Esophagus squamous epithelium (tissue), 5 donors: ENCODE measurements at regions not wholly inside any gene's neighbourhood (a gene's known extent, or its start where the extent isn't known, plus 50 kb on each side); places are given as distances from the start of the nearest gene placed in this dataset.
"Not testable (repeated sequence)": the region's sequence is repeated elsewhere in the genome, so short reads cannot be mapped to it uniquely, and the experiment has no call there.

ENCODE experiments used
- DNase-seq: peaks from one replicate; lab custom pipeline; 2025; lab: John Stamatoyannopoulos, UW
- H3K27ac ChIP-seq, 4 donors: fragments of 200-600 bp; sonication (generic); one replicate each; pipeline ENCODE4 v1.5.1; 2016 to 2019; ENCODE audit warnings: mild to moderate bottlenecking in 1 of 4
- H3K27me3 ChIP-seq, 4 donors: fragments of 200-600 bp; sonication (generic); 1 replicate in 3 of 4; 2 replicates in 1 of 4; pipeline versions ENCODE4 v1.5.1 to v1.6.0; 2017 to 2021; ENCODE audit warnings: antibody characterized with exemption in 1 of 4
- H3K36me3 ChIP-seq, 3 donors: fragments of 200-600 bp; sonication (generic); one replicate each; pipeline ENCODE4 v1.5.1; 2016 to 2019
- H3K4me1 ChIP-seq, 3 donors: fragments of 200-600 bp; sonication (generic); one replicate each; pipeline ENCODE4 v1.5.1; 2017 to 2019
- H3K4me3 ChIP-seq, 4 donors: fragments of 200-600 bp; sonication (generic); 1 replicate in 3 of 4; 2 replicates in 1 of 4; pipeline ENCODE4 v1.5.1; 2016 to 2019; ENCODE audit warnings: mild to moderate bottlenecking in 2 of 4, moderate library complexity in 1 of 4
- H3K9me3 ChIP-seq, 3 donors: fragments of 200-600 bp; sonication (generic); one replicate each; pipeline ENCODE4 v1.5.1; 2016 to 2019
- POLR2A ChIP-seq, 4 donors: fragments of 450-650 bp; IDR thresholded peaks; one replicate each; pipeline ENCODE4 v1.6.1; 2017; ENCODE audit warnings: antibody characterized with exemption in 4 of 4, mild to moderate bottlenecking in 4 of 4, moderate library complexity in 3 of 4
- WGBS, 2 donors: methylation state at CpG; one replicate each; pipeline ENCODE4 v1.1.5; 2018; 5-methylcytosine and 5-hydroxymethylcytosine counted together
- intact Hi-C: fragments of 100-400 bp; cut with DNase I; formaldehyde crosslinking; loops from one replicate; pipeline ENCODE4 v1.15.0; 2022
- TF ChIP-seq, protein P1 (sequence below), 6 experiments: fragments of 450-650 bp in 4 of 6; fragments of 200-600 bp in 2 of 6; sonication (generic) in 2 of 6; IDR thresholded peaks; one replicate each; pipeline ENCODE4 v1.5.1; 2016 to 2019; ENCODE audit warnings: antibody characterized with exemption in 6 of 6, mild to moderate bottlenecking in 4 of 6, moderate library complexity in 4 of 6
- donor health status: DM: yes; HTN: yes; CAD: no.

DNA sequence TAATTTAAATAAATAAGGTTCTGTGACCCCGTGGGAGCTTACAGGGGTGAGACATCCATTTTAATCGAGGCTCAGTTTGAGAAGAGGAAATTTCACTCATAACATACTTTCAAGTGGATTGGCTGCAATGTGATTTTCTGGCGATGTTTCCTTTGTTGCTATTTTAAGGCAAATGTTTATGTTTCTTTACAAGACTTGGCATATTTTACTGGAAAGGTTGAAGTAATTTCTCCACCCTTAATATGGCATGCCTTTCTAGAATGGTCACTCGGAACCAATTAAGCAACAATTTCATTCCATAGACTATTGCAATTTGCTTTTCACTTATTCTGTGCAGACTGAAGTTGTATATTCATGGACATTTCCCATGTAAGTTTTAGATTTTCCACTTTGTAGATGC is 438.0 kb upstream of the WWC1 start:
- intact Hi-C loops, result no loop called here
- WGBS, 2 donors, result 61 to 65% methylated on average over 4 of the region's 4 CpGs
- TF ChIP-seq, protein P1, sequence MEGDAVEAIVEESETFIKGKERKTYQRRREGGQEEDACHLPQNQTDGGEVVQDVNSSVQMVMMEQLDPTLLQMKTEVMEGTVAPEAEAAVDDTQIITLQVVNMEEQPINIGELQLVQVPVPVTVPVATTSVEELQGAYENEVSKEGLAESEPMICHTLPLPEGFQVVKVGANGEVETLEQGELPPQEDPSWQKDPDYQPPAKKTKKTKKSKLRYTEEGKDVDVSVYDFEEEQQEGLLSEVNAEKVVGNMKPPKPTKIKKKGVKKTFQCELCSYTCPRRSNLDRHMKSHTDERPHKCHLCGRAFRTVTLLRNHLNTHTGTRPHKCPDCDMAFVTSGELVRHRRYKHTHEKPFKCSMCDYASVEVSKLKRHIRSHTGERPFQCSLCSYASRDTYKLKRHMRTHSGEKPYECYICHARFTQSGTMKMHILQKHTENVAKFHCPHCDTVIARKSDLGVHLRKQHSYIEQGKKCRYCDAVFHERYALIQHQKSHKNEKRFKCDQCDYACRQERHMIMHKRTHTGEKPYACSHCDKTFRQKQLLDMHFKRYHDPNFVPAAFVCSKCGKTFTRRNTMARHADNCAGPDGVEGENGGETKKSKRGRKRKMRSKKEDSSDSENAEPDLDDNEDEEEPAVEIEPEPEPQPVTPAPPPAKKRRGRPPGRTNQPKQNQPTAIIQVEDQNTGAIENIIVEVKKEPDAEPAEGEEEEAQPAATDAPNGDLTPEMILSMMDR (IDR thresholded peaks at IDR 0.05), result no peak
- TF ChIP-seq POLR2A (IDR thresholded peaks at IDR 0.05), result no peak

GRCh38 chr5:167855818-167856217 is 435.6 kb upstream of the WWC1 start:
- 45 to 50% methylated on average over 3 of the region's 3 CpGs for WGBS, 2 donors
- no peak overlapping the region for H3K27ac ChIP-seq
- intact Hi-C loops, result no loop called here
- H3K9me3 ChIP-seq, result no peaks in the 10 kb centered on the region
- TF ChIP-seq, protein P1 (IDR thresholded peaks at IDR 0.05), result no peak
- no peak for TF ChIP-seq POLR2A (IDR thresholded peaks at IDR 0.05)
- no peak overlapping the region for H3K4me3 ChIP-seq
- H3K4me1 ChIP-seq, result no peaks in the 10 kb centered on the region
- no peaks in the 10 kb centered on the region for H3K27me3 ChIP-seq
- no peak for DNase-seq
- H3K36me3 ChIP-seq, result no peaks in the 10 kb centered on the region

More for the DNA sequence above, 438.0 kb upstream of the WWC1 start:
- H3K36me3 ChIP-seq, result no peaks in the 10 kb centered on the region
- no peak overlapping the region for H3K4me3 ChIP-seq
- no peak for DNase-seq
- H3K9me3 ChIP-seq, result no peaks in the 10 kb centered on the region
- H3K27ac ChIP-seq, result no peak overlapping the region
- H3K4me1 ChIP-seq, result no peaks in the 10 kb centered on the region
- no peaks in the 10 kb centered on the region for H3K27me3 ChIP-seq

- H3K4me1 ChIP-seq, result no peaks in the 10 kb centered on the region
- H3K27me3 ChIP-seq, result no peaks in the 10 kb centered on the region
- TF ChIP-seq POLR2A (IDR thresholded peaks at IDR 0.05), result no peak
- TF ChIP-seq, protein P1 (IDR thresholded peaks at IDR 0.05), result no peak
- H3K27ac ChIP-seq, result no peak overlapping the region
- intact Hi-C loops, result no loop called here
- no peaks in the 10 kb centered on the region for H3K9me3 ChIP-seq
- WGBS, 2 donors, result 69 to 70% methylated on average over 3 of the region's 3 CpGs
- H3K4me3 ChIP-seq, result no peak overlapping the region
- DNase-seq, result no peak
- H3K36me3 ChIP-seq, result no peaks in the 10 kb centered on the region
Observed at GRCh38 chr5:167857321-167857720, 434.1 kb upstream of the WWC1 start.

GRCh38 chr5:167858186-167858855 is 433.1 kb upstream of the WWC1 start:
- 75 to 79% methylated on average over 1 to 13 of the region's 50 CpGs for WGBS, 2 donors
- H3K4me1 ChIP-seq, H3K36me3 ChIP-seq, H3K27ac ChIP-seq, H3K4me3 ChIP-seq, intact Hi-C loops, DNase-seq, H3K27me3 ChIP-seq, H3K9me3 ChIP-seq: not testable (repeated sequence)

- no peak overlapping the region for H3K27ac ChIP-seq
- no peaks in the 10 kb centered on the region for H3K27me3 ChIP-seq
- no peaks in the 10 kb centered on the region for H3K9me3 ChIP-seq
- H3K4me3 ChIP-seq, result no peak overlapping the region
- TF ChIP-seq POLR2A (IDR thresholded peaks at IDR 0.05), result no peak
- TF ChIP-seq, protein P1 (IDR thresholded peaks at IDR 0.05), result no peak
- H3K36me3 ChIP-seq, result no peaks in the 10 kb centered on the region
- 64 to 69% methylated on average over 13 of the region's 15 CpGs for WGBS, 2 donors
- intact Hi-C loops, result no loop called here
- DNase-seq, result no peak
- no peaks in the 10 kb centered on the region for H3K4me1 ChIP-seq
Observed at GRCh38 chr5:167861129-167861927, 430.1 kb upstream of the WWC1 start.
